ENCODE measurements at regions not wholly inside any gene's neighbourhood (a gene's known extent, or its start where the extent isn't known, plus 50 kb on each side); places are given as distances from the start of the nearest gene placed in this dataset.

GRCh38 chr12:25376407-25376806 is 125.7 kb upstream of the KRAS start:
- POLR2A ChIA-PET (ENCODE audit: partially characterized antibody): interaction anchor here (0.9 kb wide), 1 partner anchor 11 kb away, joined by 3 read pairs; no protein-coding TSS in a partner anchor

More at GRCh38 chr12:25376407-25376806, 125.7 kb upstream of the KRAS start:
- H3K18ac ChIP-seq (ENCODE audit: extremely low read depth, low read length): no peak overlapping the region
- no peak overlapping the region for H2BK12ac ChIP-seq (ENCODE audit: low read depth, low read length)
- no peaks in the 10 kb centered on the region for H3K9me3 ChIP-seq (ENCODE audit: insufficient read depth in 2 of 2, low read depth in 1 of 2, low read length in 1 of 2)
- no peak overlapping the region for H4K8ac ChIP-seq (ENCODE audit: extremely low read depth, insufficient read depth, low read length)
- H3K14ac ChIP-seq (ENCODE audit: insufficient read length): no peak overlapping the region
- H3K4me2 ChIP-seq (ENCODE audit: insufficient read depth in 1 of 2, low read depth in 2 of 2, low read length in 2 of 2): no peak overlapping the region
- H2AFZ ChIP-seq (ENCODE audit: low read length): no peak overlapping the region
- H3K23me2 ChIP-seq (ENCODE audit: low read depth, low read length): no peaks in the 10 kb centered on the region
- H3K4me3 ChIP-seq (ENCODE audit: extremely low read depth in 1 of 4, insufficient read depth in 2 of 4, low read depth in 3 of 4, low read length in 4 of 4): no peak overlapping the region
- H2BK15ac ChIP-seq (ENCODE audit: low read length): no peak overlapping the region
- H3K27me3 ChIP-seq (replicated peaks in 1 of 4; ENCODE audit: control insufficient read depth in 3 of 4, extremely low read depth in 1 of 4, insufficient read depth in 3 of 4, low read length in 3 of 4): 0 out of 7 replicates have a peak, but pooled peaks cover 0 to 2% (median 0%) of the 10 kb centered on the region in 4 experiments
- no peak overlapping the region for H3K23ac ChIP-seq (ENCODE audit: insufficient read length)
- H4K20me1 ChIP-seq (replicated peaks in 1 of 2; ENCODE audit: control insufficient read depth in 1 of 2, insufficient read depth in 2 of 2, low read length in 2 of 2): no peaks in the 10 kb centered on the region
- no peak overlapping the region for H3K4ac ChIP-seq (replicated peaks; ENCODE audit: insufficient read length, low read depth, low read length)
- no peaks in the 10 kb centered on the region for H3K4me1 ChIP-seq (replicated peaks in 1 of 4; ENCODE audit: control insufficient read depth in 3 of 4, insufficient read depth in 4 of 4, low read length in 3 of 4)
- no peak overlapping the region for H4K5ac ChIP-seq (ENCODE audit: insufficient read length, low read depth, low read length)
- H2BK20ac ChIP-seq (ENCODE audit: low read length): no peak overlapping the region
- no peak overlapping the region for H2BK5ac ChIP-seq (ENCODE audit: low read depth, low read length)
- no peak overlapping the region for H3K27ac ChIP-seq (ENCODE audit: low read depth, low read length)
- no peak for FAIRE-seq
- no peaks in the 10 kb centered on the region for H3K79me2 ChIP-seq (ENCODE audit: control insufficient read depth in 1 of 2, insufficient read depth in 2 of 2, low read length in 2 of 2)
- DNase-seq (ENCODE audit: low read depth in 1 of 2, low spot score in 2 of 2): no peak
- CTCF ChIA-PET (ENCODE audit: partially characterized antibody): no interaction called here
- H3K9ac ChIP-seq (replicated peaks in 1 of 4; ENCODE audit: extremely low read depth in 1 of 4, low read depth in 3 of 4, low read length in 3 of 4): no peak overlapping the region
- TF ChIP-seq BACH1 (IDR thresholded peaks at IDR 0.05; ENCODE audit: low read length) (no peak), BRCA1 (IDR thresholded peaks at IDR 0.05; ENCODE audit: low read depth, low read length) (no peak), NANOG (IDR thresholded peaks at IDR 0.05; ENCODE audit: insufficient read depth, low read depth, low read length, poor library complexity, severe bottlenecking) (no peak), PHF8 (conservative IDR thresholded peaks at IDR 0.05; ENCODE audit: low read depth, low read length) (no peak), ASH2L (IDR thresholded peaks at IDR 0.05; ENCODE audit: low read length) (no peak)
- TF ChIP-seq, protein P1, sequence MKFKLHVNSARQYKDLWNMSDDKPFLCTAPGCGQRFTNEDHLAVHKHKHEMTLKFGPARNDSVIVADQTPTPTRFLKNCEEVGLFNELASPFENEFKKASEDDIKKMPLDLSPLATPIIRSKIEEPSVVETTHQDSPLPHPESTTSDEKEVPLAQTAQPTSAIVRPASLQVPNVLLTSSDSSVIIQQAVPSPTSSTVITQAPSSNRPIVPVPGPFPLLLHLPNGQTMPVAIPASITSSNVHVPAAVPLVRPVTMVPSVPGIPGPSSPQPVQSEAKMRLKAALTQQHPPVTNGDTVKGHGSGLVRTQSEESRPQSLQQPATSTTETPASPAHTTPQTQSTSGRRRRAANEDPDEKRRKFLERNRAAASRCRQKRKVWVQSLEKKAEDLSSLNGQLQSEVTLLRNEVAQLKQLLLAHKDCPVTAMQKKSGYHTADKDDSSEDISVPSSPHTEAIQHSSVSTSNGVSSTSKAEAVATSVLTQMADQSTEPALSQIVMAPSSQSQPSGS (IDR thresholded peaks at IDR 0.05; ENCODE audit: low read length): no peak
- no peak overlapping the region for H4K91ac ChIP-seq (replicated peaks; ENCODE audit: insufficient read length, low read length)
- WGBS, 2 experiments (ENCODE audit: extremely low coverage in 1 of 2, insufficient coverage in 1 of 2, insufficient read length in 1 of 2, insufficient replicate concordance in 2 of 2, low coverage in 1 of 2, low lambda C conversion rate in 2 of 2, missing lambda C conversion rate in 1 of 2): 80% methylated on average over 1 of the region's 1 CpG; no CpG with 5 or more reads in 1 of the 2 experiments
- H2AK5ac ChIP-seq (ENCODE audit: low read depth, low read length): no peak overlapping the region
- no peak overlapping the region for H3K56ac ChIP-seq (replicated peaks; ENCODE audit: insufficient read length, low read depth, low read length)
- H3K79me1 ChIP-seq (ENCODE audit: low read depth, low read length): no peaks in the 10 kb centered on the region
- H2BK120ac ChIP-seq (replicated peaks; ENCODE audit: low read depth, low read length): no peak overlapping the region
- H3K36me3 ChIP-seq (ENCODE audit: control insufficient read depth in 2 of 4, insufficient read depth in 4 of 4, low read length in 3 of 4): no peaks in the 10 kb centered on the region

All from H1 (cell line).